ENCODE measurements at regions not wholly inside any gene's neighbourhood (a gene's known extent, or its start where the extent isn't known, plus 50 kb on each side); places are given as distances from the start of the nearest gene placed in this dataset.

DNA sequence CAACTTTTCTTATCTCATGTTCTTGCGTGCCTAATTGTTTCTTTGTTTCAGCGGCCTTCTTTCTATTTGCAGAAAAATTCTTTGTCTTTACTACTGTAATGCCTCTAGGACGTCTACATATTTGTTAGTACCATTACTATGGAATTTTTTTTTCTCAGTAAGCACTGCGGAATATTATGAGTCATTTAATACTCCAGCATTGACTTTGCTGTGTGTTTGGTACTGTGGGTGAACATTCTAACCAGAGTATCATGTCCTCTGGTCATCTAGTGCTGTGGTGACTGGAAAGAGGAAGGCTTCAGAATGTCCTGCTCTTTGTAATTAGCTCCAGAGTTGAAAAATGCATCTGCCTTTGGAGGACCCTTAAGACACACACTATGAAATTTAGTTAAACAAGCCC lies 58.5 kb upstream of the FERD3L start:
- no peak for TF ChIP-seq EZH2 (IDR thresholded peaks at IDR 0.05; ENCODE audit: low read length)
- TF ChIP-seq, protein P1, sequence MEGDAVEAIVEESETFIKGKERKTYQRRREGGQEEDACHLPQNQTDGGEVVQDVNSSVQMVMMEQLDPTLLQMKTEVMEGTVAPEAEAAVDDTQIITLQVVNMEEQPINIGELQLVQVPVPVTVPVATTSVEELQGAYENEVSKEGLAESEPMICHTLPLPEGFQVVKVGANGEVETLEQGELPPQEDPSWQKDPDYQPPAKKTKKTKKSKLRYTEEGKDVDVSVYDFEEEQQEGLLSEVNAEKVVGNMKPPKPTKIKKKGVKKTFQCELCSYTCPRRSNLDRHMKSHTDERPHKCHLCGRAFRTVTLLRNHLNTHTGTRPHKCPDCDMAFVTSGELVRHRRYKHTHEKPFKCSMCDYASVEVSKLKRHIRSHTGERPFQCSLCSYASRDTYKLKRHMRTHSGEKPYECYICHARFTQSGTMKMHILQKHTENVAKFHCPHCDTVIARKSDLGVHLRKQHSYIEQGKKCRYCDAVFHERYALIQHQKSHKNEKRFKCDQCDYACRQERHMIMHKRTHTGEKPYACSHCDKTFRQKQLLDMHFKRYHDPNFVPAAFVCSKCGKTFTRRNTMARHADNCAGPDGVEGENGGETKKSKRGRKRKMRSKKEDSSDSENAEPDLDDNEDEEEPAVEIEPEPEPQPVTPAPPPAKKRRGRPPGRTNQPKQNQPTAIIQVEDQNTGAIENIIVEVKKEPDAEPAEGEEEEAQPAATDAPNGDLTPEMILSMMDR (optimal IDR thresholded peaks at IDR 0.05 in 1 of 3, IDR thresholded peaks at IDR 0.05 in 1 of 3, conservative IDR thresholded peaks at IDR 0.05 in 1 of 3; ENCODE audit: extremely low read depth in 1 of 3, insufficient read depth in 2 of 3, low read length in 3 of 3) = no peak
